ENCODE measurements at regions not wholly inside any gene's neighbourhood (a gene's known extent, or its start where the extent isn't known, plus 50 kb on each side); places are given as distances from the start of the nearest gene placed in this dataset.

DNA sequence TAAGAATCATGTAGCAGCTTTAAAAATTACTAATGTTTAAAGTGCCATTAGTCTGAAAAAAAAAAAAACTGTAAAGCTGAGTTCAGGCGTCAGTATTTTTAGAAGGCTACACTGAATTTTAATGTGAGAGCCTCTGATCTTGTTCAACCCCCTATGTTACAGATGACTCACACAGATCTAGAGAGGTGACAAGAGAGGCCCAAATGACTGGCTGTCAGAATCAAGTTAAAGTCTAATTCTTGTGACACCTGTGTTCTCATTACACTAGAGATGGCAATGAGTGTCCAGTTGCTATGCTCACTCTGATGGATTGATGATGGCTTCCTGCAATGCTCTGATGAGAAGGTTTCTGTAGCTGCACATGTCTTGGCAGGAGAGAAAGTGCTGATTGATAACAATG, 203.5 kb upstream of the OBI1 start:
- no peak for DNase-seq

DNA sequence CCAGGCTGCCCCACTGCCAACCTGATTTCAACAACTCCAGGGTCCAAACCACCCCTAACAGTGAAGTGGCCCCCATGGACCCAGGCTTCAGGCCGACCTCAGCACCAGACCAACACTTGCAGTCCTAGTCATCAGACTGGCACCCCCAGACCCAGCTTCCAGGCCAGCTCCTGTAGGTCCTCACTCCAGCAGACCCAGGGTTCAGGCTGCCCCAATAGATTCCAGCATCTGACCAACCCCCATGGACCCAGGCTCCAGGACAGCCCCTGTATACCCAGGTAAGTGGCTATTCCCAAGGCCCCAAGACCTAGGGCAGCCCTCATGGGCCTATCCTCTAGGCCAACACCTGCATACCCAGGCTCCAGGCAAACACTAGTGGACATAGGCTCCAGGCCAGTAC, 193.8 kb upstream of the OBI1 start:
- DNase-seq, result no peak

DNA sequence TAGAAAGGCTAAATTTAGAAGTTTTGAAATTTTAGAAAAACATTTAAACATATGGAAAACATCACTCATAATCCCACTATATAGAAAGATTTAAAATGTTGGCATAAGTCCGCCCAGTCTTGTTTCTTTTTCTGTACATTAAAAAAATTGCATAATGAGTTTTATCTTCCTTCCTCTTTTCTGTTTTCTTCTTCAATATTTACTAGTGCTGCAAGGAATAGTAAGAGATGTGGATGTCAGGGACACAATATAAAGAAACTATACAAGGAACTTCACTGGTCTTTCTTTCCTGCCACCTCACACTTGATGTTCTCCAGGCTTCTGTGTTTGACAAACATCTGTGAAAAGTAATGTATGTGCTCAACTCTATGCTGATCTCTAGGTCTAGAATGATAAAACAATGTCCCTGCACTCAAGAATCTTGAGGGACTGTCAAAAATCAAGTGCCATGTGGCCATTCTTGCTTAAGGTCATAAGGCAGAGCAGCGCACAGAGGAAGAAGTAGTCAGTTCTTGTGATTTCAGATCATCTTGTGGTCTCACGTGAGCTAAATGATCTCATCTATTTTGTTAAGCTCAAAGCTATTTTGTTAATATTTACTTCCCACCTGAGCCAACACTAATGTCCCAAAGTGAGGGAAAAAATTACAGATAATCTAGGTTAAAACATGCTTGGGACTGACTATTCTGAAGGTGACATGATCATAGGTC, 186.9 kb upstream of the OBI1 start:
- DNase-seq, result no peak

DNA sequence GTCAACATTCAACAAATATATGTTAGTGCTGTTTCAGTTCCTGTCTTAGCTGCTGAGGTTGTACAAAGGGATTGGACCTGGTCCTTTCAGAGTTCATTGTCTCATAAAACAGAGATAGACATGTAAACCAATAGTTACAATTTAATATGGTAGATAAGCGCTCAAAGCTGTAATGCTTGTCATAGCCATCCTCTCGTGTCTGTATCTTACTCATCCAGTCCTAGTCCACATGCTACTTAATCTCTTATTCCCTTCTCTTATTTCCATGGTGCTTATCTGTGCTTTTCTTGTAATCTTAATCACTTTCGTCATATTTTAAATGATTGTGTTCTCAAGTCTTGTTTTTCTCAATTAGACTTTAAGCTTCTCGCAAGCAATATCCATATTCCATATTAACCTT, 185.2 kb upstream of the OBI1 start:
- DNase-seq, result no peak

DNA sequence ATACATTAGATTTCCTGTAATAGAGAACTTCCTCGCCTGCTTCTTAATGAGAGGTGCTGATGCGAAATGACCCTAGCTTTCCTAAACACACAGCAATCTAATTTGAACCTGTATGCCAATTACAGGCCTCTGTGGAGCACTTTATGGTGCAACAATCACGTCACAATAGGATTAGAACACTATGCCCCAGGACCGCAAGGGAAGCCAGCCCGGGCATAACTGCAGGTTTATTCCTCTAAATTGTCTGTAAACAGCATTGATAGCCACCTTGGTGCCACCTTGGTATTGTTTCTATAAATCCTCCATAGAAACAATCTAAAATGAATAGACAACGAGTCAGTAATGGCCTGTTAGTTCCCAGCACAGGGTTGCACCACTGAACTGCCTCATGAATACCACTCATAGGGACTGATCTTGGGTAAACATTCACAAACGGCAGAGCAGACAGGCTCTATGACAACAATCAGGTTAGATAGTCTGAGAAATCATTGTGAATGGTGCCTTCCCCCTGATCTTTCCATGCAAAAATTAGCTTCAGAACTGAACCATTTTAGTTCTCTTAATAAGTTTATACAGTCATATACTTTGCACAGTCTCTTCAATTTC, 182.5 kb upstream of the OBI1 start:
- DNase-seq, result no peak

DNA sequence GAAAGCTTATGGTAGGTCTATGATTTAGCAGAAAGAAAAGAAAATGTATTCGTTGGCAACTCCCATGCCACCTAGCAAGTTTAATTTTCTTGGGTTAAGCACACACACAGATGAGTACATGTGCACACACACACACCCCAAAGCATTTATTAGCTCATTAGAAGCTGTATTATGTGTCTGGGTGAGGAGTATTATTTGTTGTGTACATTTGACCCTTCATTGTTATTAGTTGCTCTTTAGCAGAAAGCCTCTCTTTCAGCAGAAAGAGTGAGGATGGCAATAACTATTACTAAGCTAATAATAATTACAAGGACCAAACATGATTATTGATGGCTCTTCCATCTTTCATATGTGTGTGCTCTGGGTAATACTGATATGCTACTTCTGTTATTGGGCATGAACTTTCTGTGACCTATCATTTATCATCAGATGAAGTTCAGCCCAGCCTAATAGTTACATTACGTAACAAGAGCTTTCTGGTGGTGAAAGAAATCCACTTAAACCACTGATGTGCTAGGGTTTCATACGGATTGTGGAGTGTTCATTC, 177.4 kb upstream of the OBI1 start:
- DNase-seq, result no peak

DNA sequence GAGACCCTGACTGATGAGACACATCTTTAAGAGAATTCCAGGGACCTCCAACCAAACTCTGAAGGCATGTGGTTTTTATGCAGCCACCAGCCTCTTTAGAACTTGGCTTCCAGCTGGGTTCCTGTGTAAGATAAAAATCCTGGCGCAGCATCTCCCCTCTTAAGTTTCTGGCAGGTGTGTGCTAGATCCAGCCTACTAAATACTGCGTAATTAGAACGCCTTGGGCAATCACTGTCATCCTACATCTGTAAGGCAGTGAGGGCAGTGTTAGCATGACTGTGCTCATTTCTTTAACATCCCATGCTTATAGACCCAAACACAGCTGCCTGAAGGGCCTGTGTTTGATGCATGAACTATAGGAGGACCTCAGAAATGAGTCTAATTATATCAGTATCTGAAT, 173.5 kb upstream of the OBI1 start:
- DNase-seq, result no peak

DNA sequence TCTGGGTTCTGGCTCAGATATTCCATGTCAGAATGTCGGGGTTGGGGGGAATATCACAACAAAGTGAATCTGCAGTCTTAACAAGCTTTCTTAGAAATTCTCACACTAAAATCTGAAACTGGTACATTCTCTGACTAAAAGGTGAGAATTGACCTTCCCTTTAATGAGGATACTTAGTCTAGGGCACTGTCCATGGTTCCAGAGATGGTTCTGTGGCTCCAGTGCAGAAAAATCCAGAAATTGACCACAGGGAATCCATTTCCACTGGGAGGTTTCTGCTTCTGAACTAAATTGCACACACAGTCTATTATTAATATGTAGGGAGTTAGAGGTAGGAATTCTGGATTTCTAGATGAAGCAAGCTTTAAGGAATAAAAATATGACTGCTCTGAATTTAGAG, 171.6 kb upstream of the OBI1 start:
- DNase-seq, result no peak

DNA sequence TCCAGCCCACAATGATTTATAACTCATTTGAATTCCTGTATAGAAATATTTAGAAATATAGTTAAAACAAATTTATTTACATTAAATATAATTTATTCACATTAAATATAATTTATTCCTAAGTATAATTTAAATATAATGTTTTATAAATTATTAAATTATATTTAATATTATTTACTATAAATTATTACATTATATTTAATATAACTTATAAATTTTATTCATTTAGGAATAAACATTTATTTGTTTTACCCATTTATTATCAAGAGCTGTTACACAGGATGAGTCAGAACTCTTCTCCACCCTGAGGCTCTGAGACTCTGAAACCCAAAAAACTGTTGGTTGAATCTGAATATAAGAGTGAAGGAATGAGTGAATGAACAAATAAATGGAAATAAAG, 170.9 kb upstream of the OBI1 start:
- no peak for DNase-seq

DNA sequence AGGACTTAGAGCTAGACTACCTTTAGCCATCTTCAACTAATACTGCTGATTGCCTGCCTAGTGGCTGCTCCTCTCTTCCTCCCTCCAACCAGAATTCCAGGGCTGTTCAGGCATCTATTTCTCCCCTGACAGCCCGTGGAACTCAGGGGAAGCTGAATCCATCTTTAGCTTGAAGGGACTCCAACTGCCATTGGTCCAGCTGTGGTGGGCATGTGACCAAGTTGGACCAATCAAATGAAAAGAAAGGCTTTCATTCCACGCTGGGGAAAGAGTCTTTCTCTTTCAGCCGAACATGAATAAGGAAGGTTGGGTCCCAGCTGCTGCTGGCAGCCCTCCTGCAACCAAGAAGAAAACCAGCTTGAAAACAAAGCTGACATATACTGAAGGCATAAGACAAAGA, 168.5 kb upstream of the OBI1 start:
- no peak for DNase-seq

DNA sequence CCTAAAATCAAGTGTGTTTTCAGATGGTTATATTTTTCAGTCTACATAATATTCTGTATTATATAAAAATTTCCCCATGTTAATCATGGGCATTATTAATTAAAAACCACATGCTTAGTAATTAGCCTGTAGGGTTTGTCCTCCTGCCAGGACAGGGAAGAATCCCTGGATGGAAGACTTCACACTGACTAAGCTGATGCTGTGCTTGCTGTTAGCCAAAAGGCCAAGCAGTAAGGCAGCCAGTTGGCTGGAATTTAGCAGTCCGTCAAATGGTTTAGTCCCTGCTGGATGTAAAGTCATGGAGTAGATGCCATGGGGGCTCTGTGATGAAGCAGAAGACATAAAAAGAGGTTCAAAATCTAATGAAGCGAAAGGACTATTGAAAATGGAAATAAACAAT, 168.0 kb upstream of the OBI1 start:
- no peak for DNase-seq

DNA sequence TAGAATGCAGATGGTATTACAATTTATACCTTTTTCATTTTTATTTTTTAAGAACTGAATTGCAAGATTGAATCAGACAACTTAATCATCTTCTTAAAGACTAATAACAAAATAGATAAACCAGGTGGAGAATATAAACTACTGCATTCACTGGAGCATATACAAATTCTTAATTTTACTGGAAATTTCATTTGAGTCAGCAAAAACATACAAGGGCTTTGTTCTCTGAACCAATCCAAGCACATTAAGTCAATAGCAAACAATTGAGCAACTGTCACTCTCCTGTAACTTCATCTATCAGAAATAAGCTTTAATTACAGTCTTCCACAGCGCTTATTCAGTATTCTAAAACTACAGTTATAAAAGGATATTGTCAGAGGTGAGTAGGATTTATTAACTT, 167.4 kb upstream of the OBI1 start:
- no peak for DNase-seq

DNA sequence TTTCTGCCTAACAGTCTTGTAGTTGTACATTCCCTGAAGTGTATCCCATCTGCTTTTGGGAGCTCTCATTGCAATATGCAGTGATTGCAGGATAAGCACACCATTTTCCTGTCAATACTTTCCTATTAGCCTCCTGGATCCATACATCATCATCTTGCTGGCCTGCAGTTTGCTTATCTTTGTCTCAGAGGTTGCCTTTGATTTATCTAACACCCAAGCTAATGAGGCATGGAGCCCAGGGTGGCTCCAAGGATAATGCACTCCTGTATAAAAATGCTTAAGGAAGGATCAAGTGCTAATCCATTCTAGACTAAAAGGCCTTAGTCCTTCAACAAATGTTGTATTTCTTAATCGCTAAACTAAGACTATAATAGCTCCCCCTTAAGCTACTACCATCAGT, 161.6 kb upstream of the OBI1 start:
- no peak for DNase-seq

DNA sequence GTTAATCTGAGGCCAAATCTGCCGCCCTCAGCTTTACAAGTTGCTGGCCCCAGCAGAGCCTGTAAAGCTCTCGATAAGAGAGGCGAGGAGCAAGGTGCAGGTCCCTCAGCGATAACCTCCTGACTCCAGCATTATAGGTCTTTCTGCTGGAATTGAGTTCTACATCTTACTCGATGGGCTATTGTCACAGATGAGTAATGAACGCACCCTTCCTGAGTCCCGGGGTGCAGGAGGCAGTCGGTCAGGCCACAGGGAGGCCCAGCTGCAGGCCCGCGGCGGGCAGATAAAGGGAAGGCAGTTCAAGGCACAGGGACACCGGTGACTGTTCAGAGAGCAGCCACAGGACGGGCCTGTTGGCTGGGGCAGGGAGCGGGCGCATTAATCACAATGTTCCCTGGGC, 157.6 kb upstream of the OBI1 start:
- DNase-seq, result no peak

DNA sequence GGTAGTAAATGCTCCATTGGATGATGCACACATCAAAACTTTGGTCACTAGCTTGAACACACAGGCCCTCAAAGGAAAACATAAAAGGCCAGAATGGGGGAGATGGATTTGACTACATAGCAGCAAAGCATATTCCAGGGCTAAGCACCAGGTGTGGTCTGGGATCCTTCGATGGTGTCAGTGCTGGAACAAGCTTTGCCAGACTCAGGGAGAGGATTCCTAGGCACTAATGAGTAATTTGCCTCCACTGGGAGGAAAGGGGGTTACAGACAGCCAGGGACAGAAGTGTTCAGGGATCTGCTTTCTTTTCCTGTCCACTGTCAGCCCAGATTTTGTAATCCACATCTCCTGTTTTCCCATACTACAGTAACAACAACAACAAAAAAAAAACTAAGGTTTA, 157.2 kb upstream of the OBI1 start:
- no peak for DNase-seq

DNA sequence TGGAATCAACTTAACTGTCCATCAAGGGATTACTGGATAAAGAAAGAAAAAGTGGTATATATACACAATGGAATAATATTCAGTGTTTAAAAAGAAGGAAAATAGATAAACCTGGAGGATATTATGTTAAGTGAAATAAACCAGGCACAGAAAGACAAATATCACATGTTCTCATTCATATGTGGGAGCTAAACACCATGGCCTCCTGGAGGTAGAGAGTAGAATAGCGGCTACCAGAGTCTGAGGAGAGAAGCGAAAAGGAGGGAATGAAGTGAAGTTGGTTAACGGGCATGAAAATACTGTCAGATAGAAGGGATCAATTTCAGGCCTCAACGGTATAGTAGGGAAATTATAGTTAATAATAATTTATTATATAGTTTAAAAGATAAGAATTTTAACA, 147.5 kb upstream of the OBI1 start:
- DNase-seq, result no peak

DNA sequence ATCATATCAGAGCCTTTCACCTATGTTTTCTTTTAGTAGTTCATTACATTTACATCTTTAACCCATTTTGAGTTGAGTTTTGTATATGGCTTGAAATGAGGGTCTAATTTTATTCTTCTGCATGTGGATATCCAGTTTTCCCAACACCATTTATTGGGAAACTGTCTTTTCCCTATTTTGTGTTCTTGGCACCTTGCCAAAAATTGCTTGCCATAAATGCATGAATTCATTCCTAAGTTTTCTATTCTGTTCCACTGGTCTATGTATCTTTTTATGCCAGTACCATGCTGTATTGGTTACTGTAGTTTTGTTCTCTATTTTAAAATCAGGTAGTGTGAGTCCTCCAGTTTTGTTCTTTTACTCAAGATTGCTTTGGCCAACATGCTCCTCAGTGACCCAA, 144.0 kb upstream of the OBI1 start:
- no peak for DNase-seq

DNA sequence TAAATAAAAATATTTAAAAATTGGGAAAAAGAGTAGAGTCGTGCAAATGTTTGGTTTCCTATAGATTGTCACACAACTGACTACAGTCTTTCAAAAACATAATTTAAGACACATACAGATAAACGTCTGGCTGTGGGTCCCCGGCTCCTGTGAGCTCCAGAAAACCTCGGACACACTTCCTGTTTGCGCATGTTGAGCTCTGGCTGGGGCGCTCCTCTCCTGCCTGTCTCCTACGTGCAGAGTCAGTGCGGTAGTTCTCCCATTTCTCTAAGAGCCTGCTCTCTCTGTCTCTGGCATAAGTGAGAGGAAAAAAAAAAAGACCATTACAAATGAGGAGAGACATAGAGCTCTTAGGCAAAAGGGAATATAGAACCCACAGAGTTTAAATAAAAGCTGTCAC, 128.2 kb upstream of the OBI1 start:
- DNase-seq, result no peak

DNA sequence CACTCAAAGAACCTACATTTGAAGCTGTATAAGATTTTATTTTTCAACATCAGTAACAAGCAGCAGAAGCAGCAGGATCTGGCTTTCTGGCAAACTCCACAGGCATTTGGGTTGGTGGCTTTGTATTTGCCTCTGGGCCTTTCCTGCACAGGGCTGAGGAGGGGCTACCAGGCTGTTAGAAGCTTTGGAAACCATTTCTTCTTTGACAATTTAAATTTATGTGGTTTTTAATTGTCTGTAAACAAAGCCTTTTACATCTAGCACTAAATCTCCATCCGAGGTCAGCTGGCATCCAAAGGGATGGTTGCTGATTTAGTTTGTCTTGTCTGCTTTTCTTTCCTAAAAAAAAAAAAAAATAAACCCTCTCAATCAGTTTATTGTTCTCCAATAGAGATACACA, 127.5 kb upstream of the OBI1 start:
- DNase-seq, result no peak

DNA sequence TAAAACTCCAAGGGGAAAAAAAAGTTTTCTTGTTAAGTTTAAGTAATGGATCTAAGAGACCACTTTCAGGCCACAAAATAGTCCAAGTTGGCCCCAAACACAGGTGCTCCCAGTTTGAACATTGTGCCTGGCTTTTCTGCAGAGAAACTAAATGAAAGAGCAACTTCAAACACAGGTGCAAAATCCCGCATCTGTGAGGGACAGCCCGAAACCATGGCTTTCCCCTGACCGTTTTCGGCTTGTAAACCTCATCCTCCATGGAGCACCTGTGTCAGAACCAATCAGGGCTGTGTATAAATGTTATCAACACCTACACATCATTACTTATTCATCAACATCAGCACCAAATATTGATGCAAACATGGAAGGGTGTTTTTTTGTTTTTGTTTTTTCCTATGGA, 126.8 kb upstream of the OBI1 start:
- DNase-seq, result no peak

DNA sequence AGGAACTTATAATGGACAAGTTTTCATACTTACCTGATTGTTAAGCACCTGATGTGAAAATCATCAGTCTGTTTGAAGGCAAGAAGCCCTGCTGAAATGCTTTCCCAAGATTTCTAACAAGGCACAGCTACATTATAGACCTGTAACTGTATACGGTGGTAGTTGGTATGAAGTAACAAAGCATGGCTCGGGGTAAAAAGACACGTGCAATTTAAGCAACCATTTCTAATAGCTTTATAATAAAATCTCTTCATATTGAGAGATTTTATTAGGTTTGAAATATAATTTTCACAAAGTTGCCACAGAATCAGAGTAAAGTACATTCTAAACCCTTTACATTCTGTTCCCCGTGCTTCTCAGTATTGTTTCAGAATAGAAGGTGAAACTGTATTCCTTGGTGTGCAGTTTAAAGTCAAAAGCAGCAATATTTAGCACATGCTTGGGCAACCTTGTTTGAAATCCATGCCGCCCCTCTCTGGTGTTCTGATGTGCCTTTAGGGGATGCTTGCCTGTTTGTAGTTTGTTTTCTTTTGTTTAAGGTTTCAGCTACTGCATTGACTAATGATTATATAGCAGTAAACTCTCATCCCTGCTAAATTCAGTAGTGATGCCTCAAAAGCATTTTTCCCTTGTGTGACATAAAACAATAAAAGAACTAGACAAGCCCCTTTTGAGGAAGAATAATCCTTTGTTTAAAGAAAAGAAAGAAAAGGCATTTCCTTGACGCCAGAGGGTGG, 125.2 kb upstream of the OBI1 start:
- DNase-seq, result no peak

DNA sequence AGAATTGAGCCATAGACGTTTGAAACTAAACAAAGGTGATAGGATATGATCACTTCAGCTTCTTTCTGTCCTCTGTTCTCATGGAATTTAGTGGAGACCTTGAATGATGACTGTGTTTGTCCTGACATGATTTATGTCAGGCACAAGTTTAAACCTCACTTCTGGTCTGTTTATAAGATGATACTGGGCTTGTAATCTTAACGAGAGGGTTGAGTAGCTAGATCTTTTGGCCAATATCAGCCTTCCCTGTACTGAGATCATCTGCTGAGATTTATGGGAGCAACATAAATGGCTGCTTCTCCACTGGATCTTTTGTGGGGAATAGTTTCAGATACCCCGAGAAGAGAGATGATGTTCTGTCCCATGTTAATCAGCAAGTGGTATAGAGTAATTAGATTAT, 121.8 kb upstream of the OBI1 start:
- no peak for DNase-seq

DNA sequence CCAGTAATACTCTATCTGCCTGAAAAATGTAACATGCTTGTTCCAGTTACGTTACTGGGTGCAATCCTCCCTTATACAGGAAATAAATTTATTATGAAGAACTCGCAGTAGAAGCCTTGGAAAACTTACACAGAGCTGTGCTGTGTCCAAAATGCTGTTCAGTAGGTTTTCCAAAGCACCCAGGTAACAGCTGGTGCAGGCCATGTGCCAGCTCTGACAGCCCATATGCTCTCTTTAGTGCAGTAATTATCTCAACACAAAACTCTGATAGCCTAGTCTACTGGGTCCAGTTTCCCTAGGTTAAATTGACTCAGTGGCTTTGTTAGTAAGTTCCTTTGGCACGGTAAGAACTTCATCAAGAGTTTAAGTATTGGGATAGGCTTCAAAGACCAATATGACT, 120.7 kb upstream of the OBI1 start:
- peak; percentile 70 for DNase-seq

DNA sequence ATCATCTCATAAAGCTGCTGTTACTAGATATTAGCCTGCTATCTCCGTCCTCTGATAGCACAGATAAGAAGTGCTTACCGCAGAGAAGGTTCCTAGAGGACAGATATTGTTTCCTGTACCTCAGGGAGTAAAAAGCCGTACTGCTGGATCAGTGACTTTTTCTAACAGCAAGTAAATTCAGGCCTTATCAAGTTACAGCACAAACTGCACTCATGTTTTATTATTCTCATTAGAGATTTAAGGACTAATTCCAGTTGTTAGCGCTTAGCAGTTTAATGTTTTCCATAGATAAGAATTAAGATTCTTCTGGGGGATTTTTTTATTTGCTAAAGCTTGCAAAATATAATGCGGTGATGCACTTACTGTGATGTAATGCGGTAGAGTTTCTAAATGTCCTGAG, 119.0 kb upstream of the OBI1 start:
- DNase-seq, result peak; percentile 14
